ENCODE measurements at regions not wholly inside any gene's neighbourhood (a gene's known extent, or its start where the extent isn't known, plus 50 kb on each side); places are given as distances from the start of the nearest gene placed in this dataset.

GRCh38 chr6:14545496-14545895 lies 427.9 kb downstream of the CD83 start:
- TF ChIP-seq POLR2AphosphoS5 (IDR thresholded peaks at IDR 0.05) (no peak), POLR2A (IDR thresholded peaks at IDR 0.05) (no peak)
